NCI-H1417 (cell line): ENCODE measurements at regions not wholly inside any gene's neighbourhood (a gene's known extent, or its start where the extent isn't known, plus 50 kb on each side); places are given as distances from the start of the nearest gene placed in this dataset.

ENCODE experiments used
- DNase-seq, 3 experiments: peaks; one replicate each; lab custom pipeline; 2025; lab: John Stamatoyannopoulos, UW

- no peak for DNase-seq
Measured at GRCh38 chr4:147054228-147054872, 108.7 kb upstream of the TTC29 start.

DNA sequence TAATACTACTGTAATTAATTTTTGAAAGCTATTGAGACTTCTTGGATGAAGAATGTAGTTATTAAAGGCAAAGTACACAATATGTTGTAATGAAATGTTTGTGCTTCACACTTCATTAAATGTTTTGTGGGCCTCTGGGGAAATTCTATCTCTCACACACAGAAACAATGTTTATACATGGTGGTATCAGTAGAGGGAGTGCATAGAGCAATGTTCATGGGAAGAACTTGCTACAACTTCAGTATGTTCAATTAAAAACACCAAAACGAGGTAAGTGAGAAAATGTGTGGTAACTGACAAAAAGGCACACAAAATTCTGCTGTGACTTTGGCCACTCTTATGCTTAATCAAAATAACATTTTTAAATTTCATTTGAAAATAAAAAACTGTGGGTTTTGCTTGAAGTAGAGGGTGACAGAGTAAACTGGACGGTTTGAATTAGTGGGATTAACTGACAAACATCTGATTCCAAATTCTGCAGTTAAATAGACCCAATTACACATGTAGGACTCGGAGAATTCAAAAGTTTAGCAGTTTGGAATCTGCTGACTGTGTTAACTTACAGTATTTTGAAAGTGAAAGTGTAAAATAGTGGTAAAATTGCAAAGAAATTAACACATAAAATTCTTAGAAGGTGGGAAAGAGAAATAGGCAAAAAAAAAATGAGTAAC lies 111.4 kb upstream of the TTC29 start:
- no peak for DNase-seq

DNA sequence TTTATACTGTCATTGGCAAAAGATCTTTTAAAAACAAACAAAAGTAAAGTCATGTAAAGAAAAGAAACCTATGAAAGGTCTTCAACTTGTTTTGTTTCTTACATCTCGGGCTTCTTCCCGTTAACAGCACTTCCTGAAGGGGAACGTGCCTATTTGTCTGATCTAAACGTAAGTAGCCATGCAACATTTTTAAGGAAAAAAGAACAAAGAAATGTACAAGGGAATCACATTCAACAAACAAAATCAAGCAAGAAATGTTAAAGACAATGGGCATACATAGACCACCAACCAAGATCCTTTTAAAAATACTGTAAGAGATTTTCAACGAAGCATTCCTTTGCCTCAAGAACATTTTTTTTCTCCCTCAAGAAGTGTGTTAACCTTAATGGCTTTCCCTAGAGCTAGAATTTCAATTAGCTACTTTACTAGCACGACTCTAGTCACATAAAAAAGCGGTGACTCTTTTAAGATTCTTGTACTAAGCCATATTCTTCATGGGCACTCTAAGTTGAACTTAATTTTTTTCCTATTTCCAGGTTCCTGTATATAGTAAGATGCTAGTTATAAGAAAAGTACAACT lies 112.0 kb upstream of the TTC29 start:
- DNase-seq: no peak

DNA sequence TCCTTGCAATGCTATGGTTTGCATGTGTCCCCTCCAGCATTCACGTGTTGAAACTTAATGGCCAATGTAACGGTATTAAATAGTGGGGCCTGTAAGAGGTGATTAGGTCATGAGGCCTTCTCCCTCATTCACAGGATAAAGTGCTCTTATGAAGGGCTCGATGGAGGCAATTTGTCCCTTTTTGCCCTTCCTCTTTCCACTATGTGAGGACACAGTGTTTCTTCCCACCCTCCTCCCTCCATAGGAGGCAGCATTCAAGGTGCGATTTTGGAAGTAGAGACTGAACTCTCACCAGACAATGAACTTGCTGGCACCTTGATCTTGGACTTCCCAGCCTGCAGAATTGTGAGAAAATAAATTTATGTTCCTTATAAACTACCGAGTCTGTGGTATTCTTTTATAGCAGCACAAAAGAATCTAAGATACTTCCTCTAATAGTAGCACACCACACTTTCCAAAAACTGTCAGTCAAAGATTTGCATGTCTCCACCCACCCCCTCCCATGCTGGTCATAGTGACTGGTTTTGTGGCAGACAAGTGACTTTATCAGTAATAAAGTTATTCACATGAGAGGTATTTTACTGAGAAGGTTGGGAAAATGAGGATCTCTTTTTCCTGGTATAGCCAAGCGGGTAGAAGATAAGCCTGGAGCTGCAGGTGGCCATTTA lies 113.5 kb upstream of the TTC29 start:
- DNase-seq: no peak

GRCh38 chr4:147060151-147060931 lies 114.7 kb upstream of the TTC29 start:
- DNase-seq: no peak

DNA sequence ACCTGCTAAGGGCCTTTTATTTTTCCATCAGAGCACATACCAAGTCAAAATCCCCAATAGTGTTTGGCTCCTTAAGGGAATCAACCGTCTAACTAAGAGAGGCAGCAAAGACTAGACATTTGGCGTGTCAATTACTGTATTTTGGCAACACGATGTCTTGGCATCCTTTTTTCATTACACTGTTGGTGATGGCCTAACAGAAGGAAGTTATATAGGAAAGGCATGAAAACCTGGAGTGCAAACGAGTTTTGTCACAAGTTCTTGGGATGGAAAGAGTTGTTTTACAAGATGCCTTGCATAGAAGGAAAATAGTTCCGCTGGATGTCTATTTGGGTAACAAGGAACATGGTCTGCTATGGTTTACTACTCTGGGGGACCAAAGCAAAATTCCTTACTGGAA lies 119.2 kb upstream of the TTC29 start:
- DNase-seq: no peak

GRCh38 chr4:147068564-147068963 lies 122.9 kb upstream of the TTC29 start:
- DNase-seq: no peak

GRCh38 chr4:147071209-147071740 lies 125.6 kb upstream of the TTC29 start:
- no peak for DNase-seq

DNA sequence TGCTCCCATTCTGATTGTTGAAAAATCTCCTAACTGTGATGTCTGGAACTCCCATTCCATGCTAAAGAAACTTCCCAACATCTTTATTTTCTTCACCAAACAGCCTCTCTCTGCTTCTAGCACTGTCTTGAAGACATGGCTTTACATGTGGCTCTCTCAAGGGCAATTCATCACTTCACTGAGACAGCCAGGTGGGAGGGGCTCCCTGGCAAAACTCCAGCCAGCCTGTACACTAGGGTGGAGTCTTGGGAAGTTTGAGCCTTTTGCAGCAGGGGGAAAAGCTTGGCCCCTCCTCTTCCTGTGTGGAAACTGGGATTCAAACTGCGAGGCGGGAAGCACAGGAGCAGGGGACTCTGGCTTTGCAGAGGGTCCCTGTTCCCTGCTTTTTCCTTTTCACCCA lies 130.5 kb upstream of the TTC29 start:
- DNase-seq: peak in 2 of 3 experiments; percentile 3 to 12

GRCh38 chr4:147076728-147077127 lies 131.1 kb upstream of the TTC29 start:
- no peak for DNase-seq

DNA sequence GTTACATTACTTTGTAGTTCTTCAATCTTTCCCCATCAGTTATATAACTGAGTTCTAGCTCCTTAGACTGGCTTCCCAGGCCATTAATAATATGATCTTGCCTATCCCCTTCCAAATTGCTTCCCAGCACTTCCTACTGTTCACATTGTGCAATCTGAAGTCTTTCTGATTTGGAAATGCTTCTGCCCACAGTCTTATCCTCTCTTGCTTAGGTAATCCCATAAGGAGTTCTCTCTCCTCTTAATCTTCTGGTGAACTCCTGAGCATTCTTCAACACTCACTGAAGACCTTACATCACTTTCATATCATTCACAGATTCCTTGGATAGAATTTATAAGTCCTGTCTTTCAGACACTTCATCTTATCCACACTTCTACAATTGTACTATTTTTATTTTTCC lies 132.7 kb upstream of the TTC29 start:
- no peak for DNase-seq

- DNase-seq: no peak
Measured at GRCh38 chr4:147078875-147079658, 133.4 kb upstream of the TTC29 start.

- no peak for DNase-seq
Measured at GRCh38 chr4:147084861-147085260, 139.2 kb upstream of the TTC29 start.

- DNase-seq: no peak
Measured at GRCh38 chr4:147085781-147086180, 140.1 kb upstream of the TTC29 start.

DNA sequence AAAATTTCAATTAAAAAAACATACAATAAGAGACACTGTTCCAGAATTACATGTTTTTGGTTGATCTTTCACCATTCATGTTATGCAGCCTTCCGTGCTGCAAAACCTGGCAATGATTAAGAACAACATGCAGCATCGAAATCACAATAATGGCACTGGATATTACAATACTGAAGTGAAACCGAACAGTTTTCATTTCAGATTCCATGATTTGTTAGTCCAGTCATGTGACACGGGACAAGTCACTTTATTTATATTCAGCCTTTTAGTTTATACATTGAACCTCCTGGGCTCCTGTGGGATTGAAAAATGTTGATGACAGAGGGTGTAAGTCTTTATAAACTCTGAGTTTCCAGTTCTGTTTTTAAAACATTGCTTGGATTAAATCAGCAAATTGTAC lies 142.5 kb upstream of the TTC29 start:
- DNase-seq: no peak

GRCh38 chr4:147090486-147090885 lies 144.8 kb upstream of the TTC29 start:
- peak; percentile 13 to 67 (median 55) for DNase-seq

DNA sequence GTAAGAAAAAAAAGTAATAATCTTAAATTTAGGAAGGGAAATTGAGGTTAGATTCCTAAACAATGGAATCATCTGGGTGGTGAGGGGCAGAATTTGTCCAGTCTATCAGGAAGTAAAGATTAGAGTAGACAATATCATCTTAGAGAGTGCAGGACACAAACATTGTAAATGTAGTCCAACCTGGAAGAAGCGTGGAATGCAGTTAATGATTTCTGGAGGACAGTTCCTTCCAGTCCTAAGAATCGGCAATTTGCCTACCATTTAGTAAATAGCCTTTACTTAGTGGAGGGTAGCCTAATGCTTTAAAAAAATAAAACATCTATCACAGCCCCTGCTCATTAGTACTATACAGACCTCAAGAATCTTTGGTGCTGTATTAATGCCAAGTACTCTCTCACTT lies 147.5 kb upstream of the TTC29 start:
- DNase-seq: no peak

DNA sequence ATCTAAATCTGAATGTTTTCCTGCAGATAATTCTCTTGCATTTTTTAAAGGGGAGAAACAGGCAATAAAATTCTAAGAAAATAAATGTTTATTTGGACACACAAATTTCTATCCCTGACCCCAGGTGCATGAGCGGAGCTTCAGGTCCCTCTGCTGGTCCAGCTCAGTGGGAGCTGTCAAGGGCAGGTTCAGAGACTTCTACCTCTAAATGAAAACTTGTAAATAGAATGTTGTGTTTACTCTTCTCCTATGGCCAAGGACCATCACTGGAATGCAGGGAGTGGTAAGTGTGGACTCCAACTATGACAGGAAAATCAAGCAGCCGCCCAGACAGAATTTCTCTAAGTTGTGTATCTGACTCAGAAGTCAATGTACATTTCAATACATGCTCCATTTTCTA lies 148.6 kb upstream of the TTC29 start:
- peak in 2 of 3 experiments; percentile 1 to 32 for DNase-seq

DNA sequence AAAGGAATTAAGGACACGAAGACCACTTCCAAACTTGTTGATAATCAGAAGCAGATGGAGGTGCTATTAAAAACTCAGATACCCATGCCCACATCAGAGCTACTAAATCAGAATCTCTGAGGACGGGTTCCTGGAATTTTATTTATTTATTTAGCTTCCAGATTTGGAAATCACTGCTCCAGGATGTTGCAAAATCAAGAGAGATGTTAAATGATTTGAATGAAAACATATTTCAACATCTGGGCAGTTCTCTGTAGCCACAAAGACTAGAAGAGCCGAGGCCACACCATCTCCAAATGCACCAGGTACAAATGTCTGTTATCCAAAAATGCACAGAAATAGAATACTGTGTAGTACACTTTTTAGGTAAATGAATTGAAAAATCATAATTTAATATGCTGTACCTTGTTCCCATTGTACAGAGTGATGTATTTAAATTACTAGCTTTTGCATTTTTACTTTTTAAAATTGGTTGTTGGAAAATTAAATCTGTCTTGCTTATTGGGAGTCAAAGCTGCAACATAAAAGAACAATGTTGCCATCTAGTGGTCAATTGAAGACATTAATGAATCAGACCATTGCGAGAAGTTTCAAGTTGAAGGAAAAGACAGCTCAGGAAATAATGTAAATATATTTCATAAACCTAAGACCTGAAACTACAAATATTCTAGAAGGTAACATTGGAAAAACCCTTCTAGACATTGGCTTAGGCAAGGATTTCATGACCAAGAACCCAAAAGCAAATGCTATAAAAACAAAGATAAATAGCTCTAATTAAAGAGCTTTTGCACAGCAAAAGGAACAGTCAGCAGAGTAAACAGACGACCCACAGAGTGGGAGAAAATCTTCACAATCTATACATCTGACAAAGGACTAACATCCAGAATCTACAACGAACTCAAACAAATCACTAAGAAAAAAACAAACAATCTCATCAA lies 151.3 kb upstream of the TTC29 start:
- peak in 2 of 3 experiments; percentile 57 to 78 for DNase-seq

GRCh38 chr4:147101678-147102077 lies 156.0 kb upstream of the TTC29 start:
- no peak for DNase-seq
